Esophagus muscularis mucosa (tissue), 3 donors: ENCODE measurements at regions not wholly inside any gene's neighbourhood (a gene's known extent, or its start where the extent isn't known, plus 50 kb on each side); places are given as distances from the start of the nearest gene placed in this dataset.

Experiments
- POLR2A ChIP-seq: fragments of 450-650 bp; IDR thresholded peaks from one replicate; pipeline ENCODE4 v1.6.1; 2017; ENCODE audit warnings: antibody characterized with exemption, moderate library complexity, mild to moderate bottlenecking, low read depth
- TF ChIP-seq, protein P1 (sequence below), 3 experiments: fragments of 200-600 bp in 2 of 3; fragments of 450-650 bp in 1 of 3; sonication (generic) in 2 of 3; IDR thresholded peaks; one replicate each; pipeline ENCODE4 v1.5.1; 2017 to 2019; ENCODE audit warnings: antibody characterized with exemption in 3 of 3, mild to moderate bottlenecking in 2 of 3, moderate library complexity in 1 of 3

GRCh38 chr12:13734584-13735152, 246.7 kb downstream of the GRIN2B start:
- TF ChIP-seq POLR2A = no peak
- TF ChIP-seq, protein P1, sequence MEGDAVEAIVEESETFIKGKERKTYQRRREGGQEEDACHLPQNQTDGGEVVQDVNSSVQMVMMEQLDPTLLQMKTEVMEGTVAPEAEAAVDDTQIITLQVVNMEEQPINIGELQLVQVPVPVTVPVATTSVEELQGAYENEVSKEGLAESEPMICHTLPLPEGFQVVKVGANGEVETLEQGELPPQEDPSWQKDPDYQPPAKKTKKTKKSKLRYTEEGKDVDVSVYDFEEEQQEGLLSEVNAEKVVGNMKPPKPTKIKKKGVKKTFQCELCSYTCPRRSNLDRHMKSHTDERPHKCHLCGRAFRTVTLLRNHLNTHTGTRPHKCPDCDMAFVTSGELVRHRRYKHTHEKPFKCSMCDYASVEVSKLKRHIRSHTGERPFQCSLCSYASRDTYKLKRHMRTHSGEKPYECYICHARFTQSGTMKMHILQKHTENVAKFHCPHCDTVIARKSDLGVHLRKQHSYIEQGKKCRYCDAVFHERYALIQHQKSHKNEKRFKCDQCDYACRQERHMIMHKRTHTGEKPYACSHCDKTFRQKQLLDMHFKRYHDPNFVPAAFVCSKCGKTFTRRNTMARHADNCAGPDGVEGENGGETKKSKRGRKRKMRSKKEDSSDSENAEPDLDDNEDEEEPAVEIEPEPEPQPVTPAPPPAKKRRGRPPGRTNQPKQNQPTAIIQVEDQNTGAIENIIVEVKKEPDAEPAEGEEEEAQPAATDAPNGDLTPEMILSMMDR (IDR thresholded peaks at IDR 0.05) = no peak
